Fibroblast of lung (primary cell): ENCODE measurements at regions not wholly inside any gene's neighbourhood (a gene's known extent, or its start where the extent isn't known, plus 50 kb on each side); places are given as distances from the start of the nearest gene placed in this dataset.

ENCODE experiments used
- DNase-seq, 2 donors: peaks; one replicate each; pipeline versions ENCODE4 v3.0.0 to v3.0.0-alpha.2; 2010; ENCODE audit warnings: low read depth in 2 of 2
- H2AFZ ChIP-seq: 2 replicates; pipeline ENCODE4 v1.5.1; 2012; ENCODE audit warnings: low read length, control low read depth, inconsistent platforms
- H3K27ac ChIP-seq: 2 replicates; pipeline ENCODE4 v1.5.1; 2011; ENCODE audit warnings: low read length, control low read depth; ENCODE audit not compliant: insufficient read depth
- H3K27me3 ChIP-seq: 2 replicates; pipeline ENCODE4 v1.5.1; 2011; ENCODE audit warnings: mild to moderate bottlenecking, low read length; ENCODE audit not compliant: control insufficient read depth, insufficient read depth
- H3K36me3 ChIP-seq: 2 replicates; pipeline ENCODE4 v1.5.1; 2011; ENCODE audit warnings: low read length; ENCODE audit not compliant: control insufficient read depth, insufficient read depth
- H3K4me1 ChIP-seq: 2 replicates; pipeline ENCODE4 v1.5.1; 2011; ENCODE audit warnings: low read length; ENCODE audit not compliant: control insufficient read depth, insufficient read depth; ENCODE audit errors: extremely low read depth
- H3K4me2 ChIP-seq: 2 replicates; pipeline ENCODE4 v1.5.1; 2011; ENCODE audit warnings: low read length, control low read depth; ENCODE audit not compliant: insufficient read depth; ENCODE audit errors: extremely low read depth
- H3K4me3 ChIP-seq, 4 experiments: fragments of 200-600 bp in 1 of 4; sonication (generic) in 1 of 4; replicated peaks in 1 of 4; 2 replicates each; pipeline ENCODE4 v1.5.1; 2011 to 2016; ENCODE audit warnings: low read length in 4 of 4, low read depth in 3 of 4, mild to moderate bottlenecking in 3 of 4, control low read depth in 2 of 4, inconsistent platforms in 1 of 4, mixed read lengths in 1 of 4; ENCODE audit not compliant: insufficient read depth in 1 of 4; ENCODE audit errors: control extremely low read depth in 1 of 4
- H3K79me2 ChIP-seq: 2 replicates; pipeline ENCODE4 v1.5.1; 2012; ENCODE audit warnings: mild to moderate bottlenecking, low read length, inconsistent platforms; ENCODE audit not compliant: control insufficient read depth, insufficient read depth
- H3K9ac ChIP-seq: 2 replicates; pipeline ENCODE4 v1.5.1; 2011; ENCODE audit warnings: mild to moderate bottlenecking, low read length, control low read depth; ENCODE audit not compliant: insufficient read depth
- H3K9me3 ChIP-seq: 2 replicates; pipeline ENCODE4 v1.5.1; 2012; ENCODE audit warnings: low read depth, low read length; ENCODE audit not compliant: control insufficient read depth, insufficient read depth
- H4K20me1 ChIP-seq: 2 replicates; pipeline ENCODE4 v1.5.1; 2011; ENCODE audit warnings: low read length; ENCODE audit not compliant: control insufficient read depth, insufficient read depth; ENCODE audit errors: extremely low read depth
- CTCF ChIP-seq, 2 donors: IDR thresholded peaks in 1 of 2; conservative IDR thresholded peaks in 1 of 2; 1 replicate in 1 of 2; 2 replicates in 1 of 2; pipeline ENCODE4 v1.5.1; 2011 to 2012; ENCODE audit warnings: low read length in 2 of 2, control low read depth in 1 of 2, inconsistent platforms in 1 of 2, low read depth in 1 of 2, mild to moderate bottlenecking in 1 of 2
- EZH2 ChIP-seq: IDR thresholded peaks from 2 replicates; pipeline ENCODE4 v1.5.1; 2012; ENCODE audit warnings: low read length, control low read depth, mild to moderate bottlenecking; ENCODE audit errors: missing control alignments

DNA sequence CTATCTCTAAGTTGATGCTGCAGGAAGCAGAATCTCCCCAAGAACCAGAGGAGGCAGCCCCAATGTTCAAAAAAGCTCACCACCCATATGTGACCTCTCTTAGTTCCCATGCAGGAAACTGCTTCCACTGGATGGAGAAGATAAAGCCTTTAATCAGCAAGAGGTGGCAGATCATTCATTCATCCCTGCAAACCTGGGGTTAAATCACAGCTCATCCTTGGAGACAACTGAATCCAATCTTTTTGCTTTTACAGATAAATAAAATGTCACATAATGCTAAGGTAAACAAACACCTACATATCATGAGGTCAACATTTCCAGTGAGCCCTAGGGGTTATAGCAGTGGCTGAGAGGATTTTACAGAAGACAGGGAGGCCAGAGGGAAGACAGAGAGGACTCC lies 112.7 kb upstream of the CD93 start:
- Histone ChIP-seq H3K79me2 (no peaks in the 10 kb centered on the region), H3K27ac (no peak overlapping the region), H4K20me1 (no peaks in the 10 kb centered on the region), H3K9ac (no peak overlapping the region), H3K4me1 (no peaks in the 10 kb centered on the region), H3K27me3 (no peaks in the 10 kb centered on the region), H3K4me3 (no peak overlapping the region), H3K36me3 (no peaks in the 10 kb centered on the region), H2AFZ (no peak overlapping the region), H3K9me3 (no peaks in the 10 kb centered on the region), H3K4me2 (no peak overlapping the region)
- TF ChIP-seq CTCF (conservative IDR thresholded peaks at IDR 0.05 in 1 of 2, IDR thresholded peaks at IDR 0.05 in 1 of 2; ENCODE audit: low read depth in 1 of 2, low read length in 2 of 2) (no peak), EZH2 (no peak)
- no peak for DNase-seq

- Histone ChIP-seq H2AFZ (no peak overlapping the region), H3K9me3 (no peaks in the 10 kb centered on the region), H3K27ac (no peak overlapping the region), H4K20me1 (no peaks in the 10 kb centered on the region), H3K27me3 (no peaks in the 10 kb centered on the region), H3K36me3 (no peaks in the 10 kb centered on the region), H3K4me1 (no peaks in the 10 kb centered on the region), H3K9ac (no peak overlapping the region), H3K4me3 (no peak overlapping the region), H3K79me2 (no peaks in the 10 kb centered on the region), H3K4me2 (no peak overlapping the region)
- no peak for TF ChIP-seq EZH2
- TF ChIP-seq CTCF (conservative IDR thresholded peaks at IDR 0.05 in 1 of 2, IDR thresholded peaks at IDR 0.05 in 1 of 2; ENCODE audit: low read depth in 1 of 2, low read length in 2 of 2) = no peak
- peak in 1 of 2 donors; percentile 20 for DNase-seq
Observed at GRCh38 chr20:23197836-23198235, 111.7 kb upstream of the CD93 start.

- no peak overlapping the region for H2AFZ ChIP-seq
- TF ChIP-seq EZH2 (no peak), CTCF (conservative IDR thresholded peaks at IDR 0.05 in 1 of 2, IDR thresholded peaks at IDR 0.05 in 1 of 2; ENCODE audit: low read depth in 1 of 2, low read length in 2 of 2) (no peak)
- no peak for DNase-seq
Observed at GRCh38 chr20:23195636-23196035, 109.5 kb upstream of the CD93 start.

More at GRCh38 chr20:23195636-23196035, 109.5 kb upstream of the CD93 start:
- no peak overlapping the region for H3K4me3 ChIP-seq
- H3K4me2 ChIP-seq = no peak overlapping the region
- H3K36me3 ChIP-seq = no peaks in the 10 kb centered on the region
- no peaks in the 10 kb centered on the region for H3K27me3 ChIP-seq
- H3K9ac ChIP-seq = no peak overlapping the region
- H3K4me1 ChIP-seq = no peaks in the 10 kb centered on the region
- no peak overlapping the region for H3K27ac ChIP-seq
- no peaks in the 10 kb centered on the region for H4K20me1 ChIP-seq
- no peaks in the 10 kb centered on the region for H3K9me3 ChIP-seq
- no peaks in the 10 kb centered on the region for H3K79me2 ChIP-seq
